Right cardiac atrium (tissue), 5 donors: ENCODE measurements at regions not wholly inside any gene's neighbourhood (a gene's known extent, or its start where the extent isn't known, plus 50 kb on each side); places are given as distances from the start of the nearest gene placed in this dataset.
"Not testable (repeated sequence)": the region's sequence is repeated elsewhere in the genome, so short reads cannot be mapped to it uniquely, and the experiment has no call there.

Experiments
- ATAC-seq, 2 donors: fragments of 200-7000 bp; cut with Tn5 transposase; one replicate each; pipeline versions ENCODE4 v1.8.0 to v1.9.1; 2020; ENCODE audit warnings: moderate library complexity in 2 of 2, mild to moderate bottlenecking in 1 of 2
- DNase-seq, 3 donors: peaks; one replicate each; pipeline ENCODE4 v3.0.0-alpha.2; 2020
- H3K27ac ChIP-seq: one replicate; pipeline ENCODE4 v1.5.1; 2013; ENCODE audit warnings: mild to moderate bottlenecking, low read length, control low read depth, moderate library complexity
- H3K27me3 ChIP-seq: one replicate; pipeline ENCODE4 v1.6.1; 2013; ENCODE audit not compliant: control insufficient read depth, insufficient read depth
- H3K4me1 ChIP-seq: one replicate; pipeline ENCODE4 v1.6.1; 2013; ENCODE audit warnings: low read length; ENCODE audit not compliant: control insufficient read depth, insufficient read depth
- H3K4me3 ChIP-seq: one replicate; pipeline ENCODE4 v1.5.1; 2013; ENCODE audit warnings: low read length, control low read depth
- H3K9me3 ChIP-seq: one replicate; pipeline ENCODE4 v1.6.1; 2013; ENCODE audit warnings: low read length; ENCODE audit not compliant: control insufficient read depth
- whole genome bisulfite sequencing: extraction: QIAGEN DNeasy Blood & Tissue Kit; methylation state at CpG from one replicate; pipeline ENCODE4 v1.1.7; 2013; 5-methylcytosine and 5-hydroxymethylcytosine counted together
- intact Hi-C, 4 donors: fragments of 100-400 bp; cut with DNase I; formaldehyde crosslinking; loops; one replicate each; pipeline versions ENCODE4 v1.11.0 to v1.14.0; 2022 to 2023
- donor health status: healthy with polysubstance abuse.
- donor health status: DM: no; HTN: yes; CAD: no.
- donor health status: DM: no; HTN: no; CAD: no.
- donor health status: DM: no; HTN: yes; CAD: no; lungs with severe emphysema.
- donor health status: DM: yes; HTN: yes; CAD: no.

- H3K27me3 ChIP-seq, result no peaks in the 10 kb centered on the region
- no peaks in the 10 kb centered on the region for H3K9me3 ChIP-seq
- no peak overlapping the region for H3K27ac ChIP-seq
- ATAC-seq, result no peak
- intact Hi-C loops, result no loop called here
- WGBS, result 72% methylated on average over 3 of the region's 3 CpGs
- no peak for DNase-seq
- H3K4me1 ChIP-seq, result no peaks in the 10 kb centered on the region
- no peak overlapping the region for H3K4me3 ChIP-seq
These were observed 72.5 kb upstream of the NEDD9 start for GRCh38 chr6:11304946-11305345.

DNA sequence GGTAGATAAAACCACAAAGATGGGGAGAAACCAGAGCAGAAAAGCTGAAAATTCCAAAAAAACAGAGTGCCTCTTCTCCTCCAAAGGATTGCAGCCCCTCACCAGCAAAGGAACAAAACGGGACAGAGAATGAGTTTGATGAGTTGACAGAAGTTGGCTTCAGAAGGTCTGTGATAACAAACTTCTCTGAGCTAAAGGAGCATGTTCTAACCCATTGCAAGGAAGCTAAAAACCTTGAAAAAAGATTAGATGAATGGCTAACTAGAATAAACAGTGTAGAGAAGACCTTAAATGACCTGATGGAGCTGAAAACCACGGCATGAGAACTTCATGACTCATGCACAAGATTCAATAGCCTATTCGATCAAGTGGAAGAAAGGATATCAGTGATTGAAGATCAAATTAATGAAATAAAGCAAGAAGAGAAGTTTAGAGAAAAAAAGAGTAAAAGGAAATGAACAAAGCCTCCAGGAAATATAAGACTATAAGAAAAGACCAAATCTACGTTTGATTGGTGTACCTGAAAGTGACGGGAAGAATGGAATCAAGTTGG, 67.5 kb upstream of the NEDD9 start:
- H3K27me3 ChIP-seq, ATAC-seq, H3K4me3 ChIP-seq, intact Hi-C loops, H3K9me3 ChIP-seq, H3K27ac ChIP-seq, DNase-seq, H3K4me1 ChIP-seq: not testable (repeated sequence)
- 81% methylated on average over 5 of the region's 5 CpGs for WGBS

DNA sequence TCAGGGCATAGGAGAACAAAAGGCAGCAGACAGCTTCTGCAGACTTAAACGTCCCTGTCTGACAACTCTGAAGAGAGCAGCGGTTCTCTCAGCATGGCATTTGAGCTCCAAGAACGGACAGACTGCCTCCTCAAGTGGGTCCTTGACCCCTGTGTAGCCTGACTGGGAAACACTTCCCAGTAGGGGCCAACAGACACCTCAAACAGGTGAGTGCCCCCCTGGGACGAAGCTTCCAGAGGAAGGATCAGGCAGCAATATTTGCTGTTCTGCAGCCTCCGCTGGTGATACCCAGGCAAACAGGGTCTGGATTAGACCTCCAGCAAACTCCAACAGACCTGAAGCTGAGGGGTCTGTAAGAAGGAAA, 66.9 kb upstream of the NEDD9 start:
- H3K4me1 ChIP-seq, ATAC-seq, H3K9me3 ChIP-seq, H3K27me3 ChIP-seq, intact Hi-C loops, H3K4me3 ChIP-seq, H3K27ac ChIP-seq, DNase-seq: not testable (repeated sequence)
- 80% methylated on average over 5 of the region's 5 CpGs for WGBS

DNA sequence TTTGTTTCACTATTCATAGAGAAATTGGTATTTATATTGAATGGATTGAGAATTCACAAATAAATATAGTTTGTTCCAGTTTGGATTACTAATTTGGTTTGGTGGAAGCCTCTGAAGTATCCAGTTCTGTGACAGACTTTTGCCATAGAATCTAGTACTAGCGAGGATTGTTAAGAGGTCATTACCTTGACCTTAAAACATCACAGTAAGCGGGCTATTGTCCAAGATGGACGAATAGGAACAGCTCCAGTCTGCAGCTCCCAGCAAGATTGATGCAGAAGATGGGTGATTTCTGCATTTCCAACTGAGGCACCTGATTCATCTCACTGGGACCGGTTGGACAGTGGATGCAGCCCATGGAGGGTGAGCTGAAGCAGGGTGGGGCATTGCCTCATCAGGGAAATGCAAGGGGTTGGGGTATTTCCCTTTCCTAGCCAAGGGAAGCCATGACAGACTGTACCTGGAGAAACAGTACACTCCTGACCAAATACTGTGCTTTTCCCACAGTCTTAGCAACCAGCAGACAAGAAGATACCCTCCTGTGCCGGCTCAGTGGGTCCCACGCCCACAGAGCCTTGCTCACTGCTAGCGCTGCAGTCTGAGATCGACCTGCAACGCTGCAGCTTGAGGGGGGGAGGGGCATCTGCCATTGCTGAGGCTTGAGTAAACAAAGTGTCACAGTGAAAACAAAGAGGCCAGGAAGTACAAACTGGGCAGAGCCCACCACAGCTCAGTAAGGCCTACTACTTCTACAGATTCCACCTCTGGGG, 66.4 kb upstream of the NEDD9 start:
- no peak overlapping the region for H3K4me3 ChIP-seq
- intact Hi-C loops, result no loop called here
- DNase-seq (no peak), ATAC-seq (peak in 1 of 2 donors; percentile 39)
- H3K9me3 ChIP-seq, result no peaks in the 10 kb centered on the region
- H3K4me1 ChIP-seq, result no peaks in the 10 kb centered on the region
- no peak overlapping the region for H3K27ac ChIP-seq
- no peaks in the 10 kb centered on the region for H3K27me3 ChIP-seq
- 76% methylated on average over 9 of the region's 9 CpGs for WGBS

DNA sequence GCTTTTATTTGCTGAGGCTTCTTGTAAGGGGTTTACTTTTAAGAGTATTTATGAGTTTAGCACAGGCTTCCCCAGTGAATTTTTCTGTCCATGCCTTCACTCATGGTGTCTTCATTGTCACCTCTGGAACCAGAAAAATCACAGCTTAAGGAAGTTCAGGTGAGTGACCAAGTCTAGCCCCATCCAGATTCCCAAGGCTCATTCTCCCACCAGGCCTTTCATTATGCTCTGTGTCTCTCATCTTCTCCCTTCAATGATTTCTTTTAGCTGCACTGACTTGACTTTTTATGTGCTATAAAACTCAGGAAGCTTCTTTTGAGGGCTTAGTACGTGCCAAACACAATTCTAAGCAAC, 64.9 kb upstream of the NEDD9 start:
- Histone ChIP-seq H3K27ac (no peak overlapping the region), H3K4me3 (no peak overlapping the region), H3K4me1 (no peaks in the 10 kb centered on the region), H3K27me3 (no peaks in the 10 kb centered on the region), H3K9me3 (no peaks in the 10 kb centered on the region)
- DNase-seq (no peak), ATAC-seq (no peak)
- 94% methylated on average over 1 of the region's 1 CpG for WGBS
- intact Hi-C loops, result no loop called here

DNA sequence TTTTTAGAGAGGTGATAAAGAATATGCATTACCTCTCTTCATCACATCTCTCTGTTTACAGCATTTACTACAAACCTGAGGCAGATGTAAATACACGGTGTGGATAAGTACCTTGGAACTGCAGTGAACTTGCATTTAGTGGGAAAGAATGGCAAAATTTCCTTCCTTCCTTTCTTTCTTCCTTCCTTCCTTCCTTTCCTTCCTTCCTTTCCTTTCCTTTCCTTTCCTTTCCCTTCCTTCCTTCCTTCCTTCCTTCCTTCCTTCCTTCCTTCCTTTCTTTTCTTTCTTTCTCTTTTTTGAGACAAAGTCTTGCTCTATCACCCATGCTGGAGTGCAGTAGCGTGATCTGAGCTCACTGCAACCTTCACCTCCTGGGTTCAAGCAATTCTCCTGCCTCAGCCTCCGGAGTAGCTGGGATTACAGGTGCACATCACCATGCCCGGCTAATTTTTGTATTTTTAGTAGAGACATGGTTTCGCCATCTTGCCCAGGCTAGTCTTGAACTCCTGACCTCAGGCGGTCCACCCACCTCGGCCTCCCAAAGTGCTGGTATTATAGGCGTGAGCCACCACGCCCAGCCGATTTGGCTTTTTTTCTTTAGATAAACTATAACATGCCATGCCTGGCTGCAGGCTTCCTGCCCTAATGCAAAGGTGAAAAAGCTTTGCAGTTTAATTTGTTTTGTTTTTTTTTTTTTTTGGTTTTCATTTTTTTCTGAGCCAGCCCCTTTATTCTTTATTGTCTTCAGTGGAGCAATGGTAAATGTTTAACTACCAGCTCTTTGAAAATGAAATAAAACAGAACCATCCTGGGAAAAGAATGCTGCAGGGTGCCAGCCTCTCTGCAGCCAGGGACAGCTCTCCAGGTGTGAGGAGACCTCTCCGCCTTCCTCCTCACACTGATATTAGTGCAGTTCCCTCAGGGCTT, 64.2 kb upstream of the NEDD9 start:
- Histone ChIP-seq H3K27ac (no peak overlapping the region), H3K9me3 (no peaks in the 10 kb centered on the region), H3K4me1 (no peaks in the 10 kb centered on the region), H3K4me3 (no peak overlapping the region), H3K27me3 (no peaks in the 10 kb centered on the region)
- intact Hi-C loops, result no loop called here
- 96% methylated on average over 11 of the region's 11 CpGs for WGBS
- ATAC-seq (no peak), DNase-seq (no peak)

DNA sequence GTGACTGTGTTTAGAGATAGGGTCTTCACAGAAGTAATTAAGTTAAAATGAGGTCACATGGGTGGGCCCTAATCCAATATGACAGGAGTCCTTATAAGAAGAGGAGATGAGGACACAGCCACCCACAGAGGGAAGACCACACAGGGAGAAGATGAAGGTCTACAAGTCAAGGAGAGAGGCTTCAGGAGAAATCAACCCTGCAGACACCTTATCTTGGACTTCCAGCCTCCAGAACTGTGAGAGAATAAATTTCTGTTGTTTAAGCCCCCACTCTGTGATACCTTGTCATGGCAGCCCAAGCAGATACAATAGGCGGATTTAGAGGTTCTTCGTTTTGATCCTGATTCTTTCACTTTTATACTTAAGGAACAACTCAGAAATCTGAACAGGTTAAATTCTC, 63.5 kb upstream of the NEDD9 start:
- Histone ChIP-seq H3K9me3 (no peaks in the 10 kb centered on the region), H3K4me3 (no peak overlapping the region), H3K4me1 (no peaks in the 10 kb centered on the region), H3K27ac (no peak overlapping the region), H3K27me3 (no peaks in the 10 kb centered on the region)
- ATAC-seq, result no peak
- DNase-seq, result no peak
- WGBS, result 96% methylated on average over 2 of the region's 2 CpGs
- intact Hi-C loops, result no loop called here

DNA sequence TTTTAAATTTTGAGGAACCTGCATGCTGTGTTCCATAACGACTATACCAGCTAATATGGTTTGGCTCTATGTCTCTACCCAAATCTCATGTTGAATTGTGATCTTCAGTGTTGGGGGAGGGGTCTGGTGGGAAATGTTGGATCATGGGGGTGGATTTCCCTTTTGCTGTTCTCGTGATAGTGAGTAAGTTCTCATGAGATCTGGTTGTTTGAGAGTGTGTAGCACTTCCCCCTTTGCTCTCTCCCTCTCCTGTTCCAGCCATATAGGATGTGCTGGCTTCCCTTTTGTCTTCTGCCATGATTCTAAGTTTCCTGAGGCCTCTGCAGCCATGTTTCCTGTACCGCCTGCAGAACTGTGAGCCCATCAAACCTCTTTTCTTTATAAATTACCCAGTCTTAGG, 61.8 kb upstream of the NEDD9 start:
- H3K4me3 ChIP-seq, result no peak overlapping the region
- no peak overlapping the region for H3K27ac ChIP-seq
- no peaks in the 10 kb centered on the region for H3K9me3 ChIP-seq
- intact Hi-C loops, result no loop called here
- H3K27me3 ChIP-seq, result no peaks in the 10 kb centered on the region
- DNase-seq, result no peak
- 76% methylated on average over 3 of the region's 3 CpGs for WGBS
- ATAC-seq, result no peak
- no peaks in the 10 kb centered on the region for H3K4me1 ChIP-seq

GRCh38 chr6:11292594-11293236, 60.2 kb upstream of the NEDD9 start:
- ATAC-seq, result no peak
- intact Hi-C loops, result no loop called here

DNA sequence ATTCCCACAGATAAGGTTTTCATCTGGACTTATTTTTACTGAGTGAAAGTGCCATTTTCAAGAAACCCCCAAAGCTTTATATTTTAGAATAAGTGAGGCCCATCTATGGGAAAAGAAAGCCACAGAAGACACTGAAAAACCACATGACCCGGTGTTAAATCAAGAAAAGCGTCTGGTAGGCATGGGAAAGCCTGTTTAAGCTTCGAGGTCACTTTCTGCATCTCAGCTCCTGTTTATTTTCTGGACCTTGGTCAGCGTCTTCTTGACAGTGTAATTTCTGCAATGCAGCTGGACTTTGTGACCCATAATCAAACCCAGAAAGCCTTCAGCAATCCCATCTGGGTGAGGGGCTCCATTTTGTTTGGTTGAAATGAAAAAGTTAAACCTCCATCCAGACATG, 59.6 kb upstream of the NEDD9 start:
- no peak overlapping the region for H3K27ac ChIP-seq
- intact Hi-C loops, result no loop called here
- no peaks in the 10 kb centered on the region for H3K9me3 ChIP-seq
- no peak for ATAC-seq
- H3K4me1 ChIP-seq, result no peaks in the 10 kb centered on the region
- 84% methylated on average over 4 of the region's 4 CpGs for WGBS
- no peak overlapping the region for H3K4me3 ChIP-seq
- DNase-seq, result no peak
- H3K27me3 ChIP-seq, result no peaks in the 10 kb centered on the region

More at GRCh38 chr6:11292594-11293236, 60.2 kb upstream of the NEDD9 start:
- H3K4me3 ChIP-seq, result no peak overlapping the region
- no peaks in the 10 kb centered on the region for H3K27me3 ChIP-seq
- H3K27ac ChIP-seq, result no peak overlapping the region
- DNase-seq, result no peak
- H3K4me1 ChIP-seq, result no peaks in the 10 kb centered on the region
- no peaks in the 10 kb centered on the region for H3K9me3 ChIP-seq

GRCh38 chr6:11291582-11291981, 59.1 kb upstream of the NEDD9 start:
- Histone ChIP-seq H3K4me1 (no peaks in the 10 kb centered on the region), H3K9me3 (no peaks in the 10 kb centered on the region), H3K27ac (no peak overlapping the region), H3K27me3 (no peaks in the 10 kb centered on the region), H3K4me3 (no peak overlapping the region)
- ATAC-seq (no peak), DNase-seq (no peak)
- WGBS, result 87% methylated on average over 4 of the region's 4 CpGs
- intact Hi-C loops, result no loop called here
